ENCODE measurements at regions not wholly inside any gene's neighbourhood (a gene's known extent, or its start where the extent isn't known, plus 50 kb on each side); places are given as distances from the start of the nearest gene placed in this dataset.

GRCh38 chr14:83162361-83162929 lies 1628.8 kb upstream of the SEL1L start:
- no peaks in the 10 kb centered on the region for H3K27me3 Mint-ChIP-seq (ENCODE audit: unreplicated experiment)
- H3K9me3 Mint-ChIP-seq (ENCODE audit: unreplicated experiment) = no peaks in the 10 kb centered on the region
- peak overlapping the region; percentile 33 for H3K27ac Mint-ChIP-seq (ENCODE audit: unreplicated experiment)
- peaks cover 36% of the 10 kb centered on the region for H3K4me1 Mint-ChIP-seq (ENCODE audit: unreplicated experiment)
- no peak overlapping the region for H3K4me3 Mint-ChIP-seq (ENCODE audit: unreplicated experiment)
- no peaks in the 10 kb centered on the region for H3K36me3 Mint-ChIP-seq (ENCODE audit: unreplicated experiment)
- DNase-seq (ENCODE audit: extremely low spot score, unreplicated experiment) = no peak
- no peak for TF ChIP-seq CTCF (IDR thresholded peaks at IDR 0.05)

- no peaks in the 10 kb centered on the region for H3K9me3 Mint-ChIP-seq (ENCODE audit: unreplicated experiment)
- no peaks in the 10 kb centered on the region for H3K27me3 Mint-ChIP-seq (ENCODE audit: unreplicated experiment)
- H3K4me3 Mint-ChIP-seq (ENCODE audit: unreplicated experiment) = no peak overlapping the region
- H3K4me1 Mint-ChIP-seq (ENCODE audit: unreplicated experiment) = peaks cover 36% of the 10 kb centered on the region
- H3K27ac Mint-ChIP-seq (ENCODE audit: unreplicated experiment) = no peak overlapping the region
- TF ChIP-seq CTCF (IDR thresholded peaks at IDR 0.05) = no peak
- H3K36me3 Mint-ChIP-seq (ENCODE audit: unreplicated experiment) = no peaks in the 10 kb centered on the region
- no peak for DNase-seq (ENCODE audit: extremely low spot score, unreplicated experiment)
Observed at GRCh38 chr14:83163016-83163415, 1629.4 kb upstream of the SEL1L start.

- Mint-ChIP-seq H3K9me3 (ENCODE audit: unreplicated experiment) (no peaks in the 10 kb centered on the region), H3K27ac (ENCODE audit: unreplicated experiment) (peak overlapping the region; percentile 5), H3K4me1 (ENCODE audit: unreplicated experiment) (peaks cover 36% of the 10 kb centered on the region), H3K4me3 (ENCODE audit: unreplicated experiment) (no peak overlapping the region), H3K27me3 (ENCODE audit: unreplicated experiment) (no peaks in the 10 kb centered on the region), H3K36me3 (ENCODE audit: unreplicated experiment) (no peaks in the 10 kb centered on the region)
- TF ChIP-seq CTCF (IDR thresholded peaks at IDR 0.05) = no peak
- no peak for DNase-seq (ENCODE audit: extremely low spot score, unreplicated experiment)
Observed at GRCh38 chr14:83164016-83164415, 1630.4 kb upstream of the SEL1L start.

GRCh38 chr14:83164591-83164990 lies 1630.9 kb upstream of the SEL1L start:
- Mint-ChIP-seq H3K4me3 (ENCODE audit: unreplicated experiment) (no peak overlapping the region), H3K4me1 (ENCODE audit: unreplicated experiment) (peaks cover 36% of the 10 kb centered on the region), H3K27ac (ENCODE audit: unreplicated experiment) (no peak overlapping the region), H3K36me3 (ENCODE audit: unreplicated experiment) (no peaks in the 10 kb centered on the region), H3K9me3 (ENCODE audit: unreplicated experiment) (no peaks in the 10 kb centered on the region), H3K27me3 (ENCODE audit: unreplicated experiment) (no peaks in the 10 kb centered on the region)
- TF ChIP-seq CTCF (IDR thresholded peaks at IDR 0.05) = no peak
- no peak for DNase-seq (ENCODE audit: extremely low spot score, unreplicated experiment)

- no peaks in the 10 kb centered on the region for H3K9me3 Mint-ChIP-seq (ENCODE audit: unreplicated experiment)
- no peak for TF ChIP-seq CTCF (IDR thresholded peaks at IDR 0.05)
- H3K4me3 Mint-ChIP-seq (ENCODE audit: unreplicated experiment) = no peak overlapping the region
- no peaks in the 10 kb centered on the region for H3K27me3 Mint-ChIP-seq (ENCODE audit: unreplicated experiment)
- DNase-seq (ENCODE audit: extremely low spot score, unreplicated experiment) = no peak
- H3K4me1 Mint-ChIP-seq (ENCODE audit: unreplicated experiment) = peaks cover 11% of the 10 kb centered on the region
- no peaks in the 10 kb centered on the region for H3K36me3 Mint-ChIP-seq (ENCODE audit: unreplicated experiment)
- no peak overlapping the region for H3K27ac Mint-ChIP-seq (ENCODE audit: unreplicated experiment)
Observed at GRCh38 chr14:83170165-83170564, 1636.5 kb upstream of the SEL1L start.

Measured in osteocyte (in vitro differentiated cells).